ENCODE measurements at regions not wholly inside any gene's neighbourhood (a gene's known extent, or its start where the extent isn't known, plus 50 kb on each side); places are given as distances from the start of the nearest gene placed in this dataset.
"Not testable (repeated sequence)": the region's sequence is repeated elsewhere in the genome, so short reads cannot be mapped to it uniquely, and the experiment has no call there.

DNA sequence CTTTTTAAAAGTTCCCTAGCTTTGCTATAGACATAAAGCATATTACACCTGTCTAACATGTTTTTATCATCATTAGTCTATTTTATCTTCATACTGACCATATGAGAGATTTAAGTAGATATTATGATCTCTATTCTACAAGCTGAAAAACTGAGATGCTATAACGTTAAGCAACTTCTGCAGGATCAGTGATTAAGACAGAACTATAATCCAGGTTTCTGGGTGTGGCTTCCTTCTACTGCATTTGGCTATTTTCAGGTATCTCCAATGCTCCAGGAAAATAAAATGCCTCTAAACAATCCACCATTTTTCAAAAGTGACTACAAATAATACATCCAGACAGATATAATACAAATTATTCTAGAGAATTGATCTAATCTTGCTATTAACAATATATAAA, 53.4 kb downstream of the RGS2 start:
- H3K4me3 Mint-ChIP-seq, result no peak overlapping the region
- peaks cover 2% of the 10 kb centered on the region for H3K9me3 Mint-ChIP-seq

DNA sequence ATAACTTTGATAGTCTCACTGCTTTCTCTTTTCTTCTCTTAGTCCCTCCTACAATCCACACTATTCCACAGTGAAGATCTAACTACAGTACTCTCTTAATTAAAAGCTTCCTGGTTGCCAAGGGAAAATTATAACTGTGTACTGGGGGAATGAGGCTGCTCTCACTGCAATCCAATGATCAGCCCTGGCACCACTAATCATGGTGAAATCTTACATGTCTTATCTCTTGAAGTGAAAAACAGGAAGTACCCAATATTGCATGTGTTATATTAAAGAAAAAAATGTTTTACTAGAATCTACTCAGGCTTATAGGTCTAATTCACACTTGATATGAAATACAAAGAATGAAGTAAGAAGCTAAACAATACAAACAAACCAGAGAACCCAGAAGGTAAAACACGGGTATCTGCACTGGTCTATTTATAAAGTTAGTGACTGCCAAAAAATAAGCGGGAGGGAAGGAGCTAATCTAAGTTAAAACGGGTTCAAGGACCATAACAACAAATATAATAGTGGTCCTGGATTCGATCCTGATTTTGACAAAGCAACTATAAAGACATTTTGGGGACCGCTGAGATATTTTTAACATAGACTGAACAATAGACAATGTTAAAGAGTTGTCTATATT, 57.5 kb downstream of the RGS2 start:
- CTCF ChIA-PET, result no interaction called here
- Mint-ChIP-seq H3K27me3 (no peaks in the 10 kb centered on the region), H3K4me3 (no peak overlapping the region), H3K36me3 (no peaks in the 10 kb centered on the region), H3K9me3 (no peaks in the 10 kb centered on the region), H3K27ac (no peak overlapping the region), H3K4me1 (no peaks in the 10 kb centered on the region)
- no peak for DNase-seq

More for the DNA sequence above, 53.4 kb downstream of the RGS2 start:
- no peaks in the 10 kb centered on the region for H3K36me3 Mint-ChIP-seq
- CTCF ChIA-PET, result no interaction called here
- no peaks in the 10 kb centered on the region for H3K4me1 Mint-ChIP-seq
- H3K27me3 Mint-ChIP-seq, result no peaks in the 10 kb centered on the region
- H3K27ac Mint-ChIP-seq, result no peak overlapping the region
- DNase-seq, result no peak

DNA sequence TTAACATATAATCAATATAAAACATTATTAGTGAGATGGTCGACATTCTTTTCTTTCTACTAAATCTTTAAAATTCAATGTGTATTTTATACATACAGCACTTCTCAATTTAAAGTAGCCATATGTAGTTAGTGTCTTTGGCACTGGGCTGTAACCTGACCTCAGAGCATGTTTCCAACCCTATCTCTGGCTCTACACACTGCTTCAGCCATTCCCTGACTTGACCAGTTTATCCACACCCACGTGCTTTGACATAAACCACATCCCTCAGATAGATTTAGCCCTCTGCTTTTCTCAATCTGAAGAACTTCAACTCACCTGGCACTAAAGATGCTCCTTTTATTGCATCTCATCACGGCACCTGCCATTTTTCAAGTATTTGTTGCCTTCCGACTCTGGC, 58.3 kb downstream of the RGS2 start:
- no peaks in the 10 kb centered on the region for H3K9me3 Mint-ChIP-seq
- H3K36me3 Mint-ChIP-seq, result no peaks in the 10 kb centered on the region
- no peak for DNase-seq
- H3K4me3 Mint-ChIP-seq, result no peak overlapping the region
- H3K27ac Mint-ChIP-seq, result no peak overlapping the region
- CTCF ChIA-PET, result no interaction called here
- no peaks in the 10 kb centered on the region for H3K4me1 Mint-ChIP-seq
- no peaks in the 10 kb centered on the region for H3K27me3 Mint-ChIP-seq

DNA sequence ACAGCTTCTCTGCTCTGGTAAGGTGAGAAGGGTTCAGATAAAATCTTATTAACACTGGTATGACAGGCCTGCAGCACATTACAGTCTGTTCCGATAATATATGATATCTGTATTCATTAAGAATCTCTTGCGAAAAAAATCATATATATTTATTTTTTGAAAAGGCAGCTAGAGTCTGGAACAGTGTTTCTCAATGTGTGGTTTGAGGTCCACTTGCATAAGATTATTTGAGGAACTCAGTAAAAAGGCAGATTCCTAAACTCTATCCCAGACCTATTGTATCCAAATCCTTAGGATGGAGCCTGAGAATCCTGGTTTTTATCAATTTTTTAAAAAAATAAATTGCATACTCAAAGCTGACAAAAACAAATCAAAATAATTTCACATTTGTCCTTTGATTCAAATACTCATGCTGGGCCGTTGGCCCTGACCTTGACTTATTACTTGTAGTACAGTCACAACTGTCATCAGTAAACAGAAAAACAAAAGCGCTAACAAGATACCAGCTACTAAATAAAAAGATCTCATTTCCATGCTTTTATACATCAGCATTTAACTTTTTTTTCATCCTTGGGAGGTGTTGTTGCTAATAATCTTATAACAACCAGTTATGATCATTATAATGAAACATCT, 60.6 kb downstream of the RGS2 start:
- Mint-ChIP-seq H3K4me1 (no peaks in the 10 kb centered on the region), H3K27ac (no peak overlapping the region), H3K9me3 (no peaks in the 10 kb centered on the region), H3K27me3 (peaks cover 4% of the 10 kb centered on the region), H3K36me3 (no peaks in the 10 kb centered on the region), H3K4me3 (no peak overlapping the region)
- CTCF ChIA-PET, result no interaction called here
- no peak for DNase-seq

DNA sequence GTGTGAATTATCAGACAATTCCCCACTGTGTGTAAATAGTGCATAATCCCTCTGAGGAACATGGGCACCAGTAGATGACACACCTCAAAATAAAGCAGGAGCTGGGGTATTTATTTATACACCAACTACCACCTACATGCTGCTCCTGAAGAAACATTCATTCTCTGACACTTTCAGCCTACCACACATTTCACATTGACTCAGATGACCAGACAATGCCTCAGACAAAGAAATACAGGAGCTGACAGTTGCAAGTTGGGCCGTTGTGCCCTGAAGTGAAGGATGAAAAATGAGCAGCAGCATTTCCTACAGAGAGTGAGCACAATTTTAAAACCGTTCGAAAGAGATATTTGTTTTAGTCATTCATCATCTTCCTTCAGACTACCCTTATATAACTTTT, 63.2 kb downstream of the RGS2 start:
- Mint-ChIP-seq H3K9me3 (no peaks in the 10 kb centered on the region), H3K27me3 (peaks cover 4% of the 10 kb centered on the region), H3K4me3 (no peak overlapping the region), H3K27ac (no peak overlapping the region), H3K36me3 (no peaks in the 10 kb centered on the region), H3K4me1 (no peaks in the 10 kb centered on the region)
- DNase-seq, result no peak
- CTCF ChIA-PET, result no interaction called here

DNA sequence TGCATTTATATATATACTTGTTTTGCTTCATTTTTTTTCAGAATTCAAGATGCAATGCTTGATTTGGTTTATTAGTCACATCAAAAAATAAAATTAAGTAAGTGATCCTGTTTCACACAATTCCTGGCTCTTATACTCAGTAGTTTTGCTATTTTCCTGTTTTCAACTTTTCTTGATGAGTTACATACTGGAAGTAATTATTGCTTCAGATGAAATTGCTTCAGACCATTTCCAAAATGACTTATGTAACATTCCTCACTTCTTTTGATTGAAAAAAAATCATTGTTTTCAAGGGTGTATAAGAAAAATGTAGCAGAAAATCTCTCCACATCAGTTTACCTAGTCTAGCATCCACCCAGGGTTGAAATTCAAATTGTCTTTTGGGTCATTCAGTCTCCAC, 65.0 kb downstream of the RGS2 start:
- H3K4me1 Mint-ChIP-seq, result no peaks in the 10 kb centered on the region
- peaks cover 9% of the 10 kb centered on the region for H3K27me3 Mint-ChIP-seq
- H3K4me3 Mint-ChIP-seq, result no peak overlapping the region
- no peaks in the 10 kb centered on the region for H3K9me3 Mint-ChIP-seq
- H3K27ac Mint-ChIP-seq, result no peak overlapping the region
- CTCF ChIA-PET, result no interaction called here
- DNase-seq, result no peak
- H3K36me3 Mint-ChIP-seq, result no peaks in the 10 kb centered on the region

DNA sequence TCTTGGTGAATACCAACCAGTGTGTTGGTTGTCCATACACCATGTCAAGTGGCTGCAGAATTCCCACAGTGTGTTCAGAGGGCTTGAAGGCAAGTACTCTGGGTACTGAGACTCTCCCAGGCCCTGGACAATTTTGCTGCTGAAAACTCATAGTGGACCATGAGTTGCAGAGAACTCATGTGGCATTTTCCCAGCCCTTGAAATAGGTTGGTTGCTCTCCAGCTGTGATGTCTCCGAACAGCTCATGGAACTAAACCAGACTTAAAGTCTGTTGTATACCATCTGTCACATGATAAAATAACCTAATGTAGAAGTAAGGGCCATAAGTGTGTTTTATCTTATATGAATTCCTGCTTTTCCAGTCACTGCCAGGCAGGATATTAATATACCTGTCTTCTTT, 67.8 kb downstream of the RGS2 start:
- no peaks in the 10 kb centered on the region for H3K4me1 Mint-ChIP-seq
- no peak overlapping the region for H3K27ac Mint-ChIP-seq
- peaks cover 2% of the 10 kb centered on the region for H3K9me3 Mint-ChIP-seq
- DNase-seq, result no peak
- H3K36me3 Mint-ChIP-seq, result no peaks in the 10 kb centered on the region
- CTCF ChIA-PET, result no interaction called here
- peaks cover 9% of the 10 kb centered on the region for H3K27me3 Mint-ChIP-seq
- H3K4me3 Mint-ChIP-seq, result no peak overlapping the region

DNA sequence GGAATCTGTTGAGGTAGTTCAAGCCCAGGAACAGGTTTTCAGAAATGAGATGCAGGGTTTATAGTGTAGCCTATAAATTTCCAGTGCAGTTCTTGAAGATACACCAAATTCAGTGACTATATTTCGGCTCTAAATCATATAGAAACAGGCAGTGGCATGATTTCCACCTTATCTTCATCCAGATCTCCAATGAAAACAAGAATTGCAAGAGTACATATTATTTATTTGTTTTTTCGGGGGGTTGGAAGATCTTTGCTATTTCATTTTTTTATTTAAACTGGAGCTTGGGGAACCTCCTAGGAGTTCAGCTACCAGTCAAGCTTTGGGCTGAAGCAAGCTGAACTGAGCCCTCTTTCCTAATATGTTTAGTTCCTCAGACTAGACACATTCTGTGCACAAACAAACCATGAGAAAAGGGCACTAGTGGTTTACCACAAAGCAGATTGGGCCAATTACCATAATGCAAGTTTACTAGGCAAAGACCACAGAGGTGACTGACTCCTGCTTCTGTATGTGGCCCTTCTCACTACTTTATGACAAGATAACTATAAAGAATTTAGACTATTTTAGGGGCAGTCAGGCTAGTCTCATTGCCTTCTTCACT, 68.5 kb downstream of the RGS2 start:
- H3K9me3 Mint-ChIP-seq, result peaks cover 2% of the 10 kb centered on the region
- CTCF ChIA-PET, result no interaction called here
- no peak overlapping the region for H3K4me3 Mint-ChIP-seq
- H3K4me1 Mint-ChIP-seq, result no peaks in the 10 kb centered on the region
- H3K36me3 Mint-ChIP-seq, result no peaks in the 10 kb centered on the region
- no peak overlapping the region for H3K27ac Mint-ChIP-seq
- H3K27me3 Mint-ChIP-seq, result peaks cover 9% of the 10 kb centered on the region
- DNase-seq, result no peak

DNA sequence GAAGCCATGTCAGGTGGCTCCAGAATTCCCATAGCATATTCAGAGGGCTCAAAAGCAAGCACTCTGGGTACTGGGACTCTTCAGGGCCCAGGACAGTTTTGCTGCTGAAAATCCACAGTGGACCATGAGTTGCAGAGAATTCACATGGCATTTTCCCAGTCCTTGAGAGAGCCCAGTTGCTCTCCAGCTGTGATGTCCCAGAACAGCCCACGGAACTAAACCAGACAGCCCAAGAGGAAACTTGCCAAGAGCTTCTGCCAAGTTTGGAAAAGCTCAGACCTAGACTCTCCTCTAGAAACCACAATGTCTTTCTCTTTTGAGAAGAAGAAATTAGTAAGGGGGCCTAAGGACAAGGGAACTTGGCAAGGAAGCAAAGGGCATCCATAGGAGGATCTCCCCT, 69.4 kb downstream of the RGS2 start:
- DNase-seq, result no peak
- peaks cover 6% of the 10 kb centered on the region for H3K27me3 Mint-ChIP-seq
- no peaks in the 10 kb centered on the region for H3K36me3 Mint-ChIP-seq
- H3K27ac Mint-ChIP-seq, result no peak overlapping the region
- H3K4me1 Mint-ChIP-seq, result no peaks in the 10 kb centered on the region
- CTCF ChIA-PET, result no interaction called here
- H3K9me3 Mint-ChIP-seq, result peaks cover 2% of the 10 kb centered on the region
- H3K4me3 Mint-ChIP-seq, result no peak overlapping the region

DNA sequence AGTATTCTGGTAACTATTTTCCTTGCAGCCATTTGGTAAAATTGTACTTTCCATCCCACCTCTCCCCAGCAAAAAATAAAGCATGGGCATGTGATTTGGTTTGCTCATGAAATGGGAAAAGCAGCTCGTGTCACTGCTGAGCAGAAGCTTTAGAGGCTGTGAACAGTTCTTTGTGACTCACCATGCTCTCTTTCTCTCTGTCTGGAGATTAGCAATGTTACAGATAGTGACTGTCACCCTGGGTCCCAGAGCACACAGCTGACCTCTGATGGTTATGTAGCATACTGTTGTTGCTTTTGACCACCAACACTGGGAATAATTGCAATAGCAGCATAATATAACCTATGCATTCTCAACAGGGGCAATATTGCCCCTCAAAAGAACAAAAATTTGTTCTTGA, 70.6 kb downstream of the RGS2 start:
- Mint-ChIP-seq H3K36me3 (no peaks in the 10 kb centered on the region), H3K4me1 (no peaks in the 10 kb centered on the region), H3K4me3 (no peak overlapping the region), H3K27ac (no peak overlapping the region), H3K27me3 (peaks cover 6% of the 10 kb centered on the region), H3K9me3 (peaks cover 2% of the 10 kb centered on the region)
- CTCF ChIA-PET, result no interaction called here
- DNase-seq, result no peak

DNA sequence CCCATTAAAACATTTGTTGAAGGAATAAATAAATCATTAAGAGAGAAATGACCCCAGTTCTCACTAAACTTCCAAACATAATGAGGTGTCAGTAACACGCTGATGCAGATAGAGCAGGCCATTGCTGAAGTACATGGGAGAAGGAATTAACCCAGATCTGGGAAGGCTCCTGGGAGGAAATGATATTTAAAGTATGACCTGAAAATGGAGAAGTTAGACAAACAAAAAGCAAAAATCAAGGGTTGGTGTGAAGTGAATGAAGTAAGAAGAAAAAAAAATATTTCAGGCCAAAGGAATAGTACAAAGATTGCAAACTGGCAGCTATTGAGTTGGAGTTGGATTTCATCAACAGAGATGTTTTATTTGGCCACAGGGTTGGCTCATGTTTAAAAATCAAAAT, 71.4 kb downstream of the RGS2 start:
- Mint-ChIP-seq H3K27me3 (peaks cover 6% of the 10 kb centered on the region), H3K36me3 (no peaks in the 10 kb centered on the region), H3K27ac (no peak overlapping the region), H3K9me3 (peaks cover 2% of the 10 kb centered on the region), H3K4me1 (no peaks in the 10 kb centered on the region), H3K4me3 (no peak overlapping the region)
- CTCF ChIA-PET, result no interaction called here
- DNase-seq, result no peak

DNA sequence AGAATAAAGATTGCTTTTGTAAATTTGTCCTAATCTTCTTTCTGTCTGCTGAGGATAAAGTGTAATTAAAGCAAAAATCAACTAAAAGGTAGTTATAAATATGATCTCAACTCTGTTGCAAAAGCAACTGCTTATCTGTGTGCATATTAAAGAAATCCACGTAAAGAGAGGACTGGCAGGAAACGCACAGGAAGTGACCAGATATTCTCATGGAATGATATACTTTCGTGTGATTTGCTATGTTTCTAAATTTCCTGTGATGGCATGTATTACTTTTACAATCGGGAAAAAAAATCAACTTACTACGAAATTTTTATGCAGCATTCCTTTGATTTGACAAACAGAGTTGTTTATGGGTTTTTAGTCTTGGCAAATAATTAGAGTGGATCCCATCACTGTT, 75.4 kb downstream of the RGS2 start:
- no peaks in the 10 kb centered on the region for H3K27me3 Mint-ChIP-seq

DNA sequence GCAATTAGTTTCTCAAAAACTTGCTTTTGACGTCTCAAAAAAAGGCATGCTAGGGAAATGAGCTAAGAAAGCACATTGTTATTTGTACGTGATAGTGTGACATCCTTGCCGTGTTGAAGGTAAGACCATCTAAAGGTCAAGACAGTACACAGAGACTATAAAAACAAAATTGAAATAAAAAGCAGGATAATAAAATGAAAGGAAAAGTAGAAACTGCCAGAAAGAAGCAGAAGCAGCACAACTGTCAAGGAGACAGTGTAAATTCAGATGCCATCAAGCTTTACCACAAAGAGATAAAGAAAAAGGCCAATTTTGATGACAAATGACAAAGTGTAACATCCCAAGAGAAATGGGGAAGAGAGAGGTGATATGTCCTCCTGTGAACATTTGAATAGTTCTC, 76.5 kb downstream of the RGS2 start:
- DNase-seq, CTCF ChIA-PET, H3K36me3 Mint-ChIP-seq, H3K4me1 Mint-ChIP-seq, H3K27ac Mint-ChIP-seq, H3K4me3 Mint-ChIP-seq, H3K9me3 Mint-ChIP-seq, H3K27me3 Mint-ChIP-seq: not testable (repeated sequence)

More for the DNA sequence above, 75.4 kb downstream of the RGS2 start:
- Mint-ChIP-seq H3K4me3 (no peak overlapping the region), H3K36me3 (no peaks in the 10 kb centered on the region), H3K27ac (no peak overlapping the region), H3K4me1 (no peaks in the 10 kb centered on the region), H3K9me3 (peaks cover 2% of the 10 kb centered on the region)
- CTCF ChIA-PET, result no interaction called here
- no peak for DNase-seq

DNA sequence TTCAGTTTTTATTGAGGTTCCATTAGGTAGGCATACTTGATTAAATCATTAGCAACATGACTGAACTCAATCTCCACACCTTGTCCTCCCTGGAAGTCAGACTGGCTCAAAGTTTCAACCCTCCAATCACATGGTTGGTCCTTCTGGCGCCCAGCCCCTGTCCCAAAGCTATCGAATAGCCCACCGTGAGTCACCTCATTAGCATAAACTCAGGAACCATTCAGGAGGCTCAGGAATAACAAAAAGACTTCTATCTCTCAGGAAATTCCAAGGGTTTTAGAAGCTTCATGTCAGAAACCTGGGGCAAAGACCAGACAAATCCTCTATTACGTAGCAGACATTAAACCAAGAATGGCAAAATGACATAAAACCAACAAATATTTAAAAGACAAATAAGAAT, 78.6 kb downstream of the RGS2 start:
- Mint-ChIP-seq H3K4me3 (no peak overlapping the region), H3K36me3 (no peaks in the 10 kb centered on the region), H3K4me1 (no peaks in the 10 kb centered on the region), H3K9me3 (no peaks in the 10 kb centered on the region), H3K27me3 (no peaks in the 10 kb centered on the region), H3K27ac (no peak overlapping the region)
- no peak for DNase-seq
- CTCF ChIA-PET, result no interaction called here

DNA sequence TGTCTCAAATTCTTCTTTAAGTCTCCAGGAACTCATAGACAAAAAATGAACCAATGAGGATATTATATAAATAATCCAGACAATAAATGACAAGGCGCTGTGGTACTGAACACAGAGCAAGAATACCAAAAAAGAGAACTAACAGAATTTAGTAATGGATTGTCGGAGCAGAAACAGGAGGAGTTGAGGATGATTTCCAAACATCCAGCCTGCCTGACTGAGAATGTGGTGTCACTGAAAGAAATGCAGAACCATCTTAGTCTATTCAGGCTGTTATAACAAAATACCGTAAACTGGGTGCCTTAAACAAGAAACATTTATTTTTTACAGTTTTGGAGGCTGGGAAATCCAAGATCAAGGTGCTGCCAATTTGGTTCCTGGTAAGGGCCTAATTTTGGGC, 79.7 kb downstream of the RGS2 start:
- H3K4me1 Mint-ChIP-seq, result no peaks in the 10 kb centered on the region
- CTCF ChIA-PET, result no interaction called here
- H3K9me3 Mint-ChIP-seq, result no peaks in the 10 kb centered on the region
- H3K27me3 Mint-ChIP-seq, result no peaks in the 10 kb centered on the region
- H3K36me3 Mint-ChIP-seq, result no peaks in the 10 kb centered on the region
- H3K4me3 Mint-ChIP-seq, result no peak overlapping the region
- no peak overlapping the region for H3K27ac Mint-ChIP-seq
- no peak for DNase-seq

Measured in activated naive CD4-positive, alpha-beta T cell treated with anti-CD3 and anti-CD28 coated beads, Interleukin-2, amount 10 ng/mL, durations not matched to agents 7 days and 5 days (primary cell).